Mesendoderm (in vitro differentiated cells): ENCODE measurements at regions not wholly inside any gene's neighbourhood (a gene's known extent, or its start where the extent isn't known, plus 50 kb on each side); places are given as distances from the start of the nearest gene placed in this dataset.

Experiments
- DNase-seq: peaks from one replicate; pipeline ENCODE4 v3.0.0; 2013
- H2AK5ac ChIP-seq: 2 replicates; pipeline ENCODE4 v1.6.1; 2013; ENCODE audit warnings: low read length, inconsistent platforms
- H2BK120ac ChIP-seq: 2 replicates; pipeline ENCODE4 v1.6.1; 2013; ENCODE audit warnings: low read depth, mild to moderate bottlenecking, low read length, moderate library complexity, mixed read lengths
- H2BK15ac ChIP-seq: replicated peaks from 2 replicates; pipeline ENCODE4 v1.6.1; 2013; ENCODE audit warnings: low read depth, mild to moderate bottlenecking, moderate library complexity
- H2BK5ac ChIP-seq: 2 replicates; pipeline ENCODE4 v1.6.1; 2013; ENCODE audit warnings: low read length, inconsistent platforms
- H3K18ac ChIP-seq: 2 replicates; pipeline ENCODE4 v1.6.1; 2013; ENCODE audit warnings: mild to moderate bottlenecking, low read length, mixed read lengths
- H3K23ac ChIP-seq: one replicate; pipeline ENCODE4 v1.6.1; 2013; ENCODE audit warnings: low read length
- H3K27ac ChIP-seq: 2 replicates; pipeline ENCODE4 v1.5.1; 2013; ENCODE audit warnings: low read depth, mild to moderate bottlenecking, inconsistent platforms, low read length, moderate library complexity
- H3K27me3 ChIP-seq: 2 replicates; pipeline ENCODE4 v1.6.1; 2013; ENCODE audit warnings: low read length, control low read depth, mild to moderate bottlenecking, inconsistent platforms; ENCODE audit not compliant: insufficient read depth, poor library complexity
- H3K36me3 ChIP-seq: 2 replicates; pipeline ENCODE4 v1.6.1; 2013; ENCODE audit warnings: low read length, inconsistent platforms; ENCODE audit not compliant: control insufficient read depth, insufficient read depth
- H3K4ac ChIP-seq: one replicate; pipeline ENCODE4 v1.6.1; 2013; ENCODE audit warnings: low read depth, mild to moderate bottlenecking, low read length, moderate library complexity
- H3K4me1 ChIP-seq: 2 replicates; pipeline ENCODE4 v1.6.1; 2013; ENCODE audit warnings: low read depth, low read length, inconsistent platforms; ENCODE audit not compliant: control insufficient read depth
- H3K4me2 ChIP-seq: 2 replicates; pipeline ENCODE4 v1.6.1; 2013; ENCODE audit warnings: low read length
- H3K4me3 ChIP-seq: 2 replicates; pipeline ENCODE4 v1.5.1; 2013; ENCODE audit warnings: mild to moderate bottlenecking, low read length
- H3K56ac ChIP-seq: one replicate; pipeline ENCODE4 v1.6.1; 2013; ENCODE audit warnings: low read length
- H3K79me1 ChIP-seq: 2 replicates; pipeline ENCODE4 v1.6.1; 2013; ENCODE audit warnings: low read length, inconsistent platforms
- H3K79me2 ChIP-seq: 2 replicates; pipeline ENCODE4 v1.6.1; 2013; ENCODE audit warnings: mild to moderate bottlenecking, low read length; ENCODE audit not compliant: control insufficient read depth, insufficient read depth
- H3K9ac ChIP-seq: 2 replicates; pipeline ENCODE4 v1.6.1; 2013; ENCODE audit warnings: low read length, inconsistent platforms
- H4K5ac ChIP-seq: one replicate; pipeline ENCODE4 v1.6.1; 2013; ENCODE audit warnings: low read length
- H4K8ac ChIP-seq: one replicate; pipeline ENCODE4 v1.6.1; 2013; ENCODE audit warnings: low read depth, mild to moderate bottlenecking, control low read depth, low read length, moderate library complexity
- WGBS: extraction: QIAGEN DNeasy Blood & Tissue Kit; methylation state at CpG from one replicate; pipeline ENCODE4 v1.1.7; 2013; ENCODE audit warnings: low lambda C conversion rate, missing lambda C conversion rate; ENCODE audit not compliant: insufficient coverage; ENCODE audit errors: extremely low coverage; 5-methylcytosine and 5-hydroxymethylcytosine counted together

- Histone ChIP-seq H3K79me2 (no peaks in the 10 kb centered on the region), H3K4me1 (no peaks in the 10 kb centered on the region), H3K79me1 (no peaks in the 10 kb centered on the region), H3K4me2 (no peak overlapping the region), H3K4ac (no peak overlapping the region), H2BK15ac (no peak overlapping the region), H3K36me3 (no peaks in the 10 kb centered on the region), H3K9ac (no peak overlapping the region), H3K23ac (no peak overlapping the region), H3K27ac (no peak overlapping the region), H2AK5ac (no peak overlapping the region), H4K5ac (no peak overlapping the region), H2BK5ac (no peak overlapping the region), H2BK120ac (no peak overlapping the region), H3K56ac (no peak overlapping the region), H3K18ac (no peak overlapping the region), H4K8ac (no peak overlapping the region), H3K4me3 (no peak overlapping the region), H3K27me3 (no peaks in the 10 kb centered on the region)
- no CpG with 5 or more reads among the region's 2 CpGs for WGBS
- DNase-seq, result no peak
Observed at GRCh38 chr11:80973786-80974185, 1533.0 kb upstream of the TENM4 start.

GRCh38 chr11:80970037-80970436 is 1529.2 kb upstream of the TENM4 start:
- Histone ChIP-seq H3K23ac (no peak overlapping the region), H3K27me3 (no peaks in the 10 kb centered on the region), H2AK5ac (no peak overlapping the region), H3K4me3 (no peak overlapping the region), H2BK5ac (no peak overlapping the region), H3K18ac (no peak overlapping the region), H3K27ac (no peak overlapping the region), H3K4ac (no peak overlapping the region), H4K5ac (no peak overlapping the region), H4K8ac (no peak overlapping the region), H3K4me1 (no peaks in the 10 kb centered on the region), H2BK15ac (no peak overlapping the region), H3K79me2 (no peaks in the 10 kb centered on the region), H3K4me2 (no peak overlapping the region), H2BK120ac (no peak overlapping the region), H3K36me3 (no peaks in the 10 kb centered on the region), H3K56ac (no peak overlapping the region), H3K9ac (no peak overlapping the region), H3K79me1 (no peaks in the 10 kb centered on the region)
- no peak for DNase-seq

- Histone ChIP-seq H3K18ac (no peak overlapping the region), H3K56ac (no peak overlapping the region), H3K27ac (no peak overlapping the region), H3K27me3 (no peaks in the 10 kb centered on the region), H3K79me2 (no peaks in the 10 kb centered on the region), H2BK15ac (no peak overlapping the region), H3K23ac (no peak overlapping the region), H2AK5ac (no peak overlapping the region), H3K4me2 (no peak overlapping the region), H4K5ac (no peak overlapping the region), H3K9ac (no peak overlapping the region), H3K4me1 (no peaks in the 10 kb centered on the region), H3K4ac (no peak overlapping the region), H2BK5ac (no peak overlapping the region), H3K79me1 (no peaks in the 10 kb centered on the region), H2BK120ac (no peak overlapping the region), H3K36me3 (no peaks in the 10 kb centered on the region), H4K8ac (no peak overlapping the region), H3K4me3 (no peak overlapping the region)
- WGBS, result no CpG with 5 or more reads among the region's 5 CpGs
- DNase-seq, result no peak
Observed at GRCh38 chr11:80967649-80968048, 1526.8 kb upstream of the TENM4 start.

GRCh38 chr11:80960381-80961029 is 1519.7 kb upstream of the TENM4 start:
- Histone ChIP-seq H3K36me3 (no peaks in the 10 kb centered on the region), H3K4ac (no peak overlapping the region), H2BK15ac (no peak overlapping the region), H4K8ac (no peak overlapping the region), H3K23ac (no peak overlapping the region), H3K79me2 (no peaks in the 10 kb centered on the region), H3K27ac (no peak overlapping the region), H3K4me3 (no peak overlapping the region), H3K27me3 (no peaks in the 10 kb centered on the region), H3K79me1 (no peaks in the 10 kb centered on the region), H2BK5ac (no peak overlapping the region), H3K56ac (no peak overlapping the region), H3K4me1 (no peaks in the 10 kb centered on the region), H3K4me2 (no peak overlapping the region), H2BK120ac (no peak overlapping the region), H2AK5ac (no peak overlapping the region), H3K18ac (no peak overlapping the region), H4K5ac (no peak overlapping the region), H3K9ac (no peak overlapping the region)
- DNase-seq, result peak; percentile 82
- WGBS, result no CpG with 5 or more reads among the region's 2 CpGs

- no peaks in the 10 kb centered on the region for H3K36me3 ChIP-seq
- no peak overlapping the region for H3K27ac ChIP-seq
- WGBS, result no CpG with 5 or more reads among the region's 2 CpGs
- no peak overlapping the region for H2BK5ac ChIP-seq
- no peak overlapping the region for H2BK15ac ChIP-seq
- H3K79me2 ChIP-seq, result no peaks in the 10 kb centered on the region
- no peak overlapping the region for H2BK120ac ChIP-seq
- H3K56ac ChIP-seq, result no peak overlapping the region
- no peak overlapping the region for H4K8ac ChIP-seq
- no peak overlapping the region for H3K4ac ChIP-seq
- no peak overlapping the region for H3K18ac ChIP-seq
- no peak overlapping the region for H3K4me2 ChIP-seq
- H3K23ac ChIP-seq, result no peak overlapping the region
- no peaks in the 10 kb centered on the region for H3K79me1 ChIP-seq
- H3K27me3 ChIP-seq, result no peaks in the 10 kb centered on the region
- H3K4me3 ChIP-seq, result no peak overlapping the region
- H3K4me1 ChIP-seq, result no peaks in the 10 kb centered on the region
- H4K5ac ChIP-seq, result no peak overlapping the region
- no peak overlapping the region for H3K9ac ChIP-seq
- H2AK5ac ChIP-seq, result no peak overlapping the region
- no peak for DNase-seq
Observed at GRCh38 chr11:80959751-80960150, 1518.9 kb upstream of the TENM4 start.

GRCh38 chr11:80958987-80959386 is 1518.2 kb upstream of the TENM4 start:
- no peak overlapping the region for H3K18ac ChIP-seq
- H3K23ac ChIP-seq, result no peak overlapping the region

More at GRCh38 chr11:80958987-80959386, 1518.2 kb upstream of the TENM4 start:
- no peak overlapping the region for H3K4ac ChIP-seq
- no peak overlapping the region for H2BK15ac ChIP-seq
- H3K4me1 ChIP-seq, result no peaks in the 10 kb centered on the region
- H2AK5ac ChIP-seq, result no peak overlapping the region
- WGBS, result no CpG with 5 or more reads among the region's 4 CpGs
- no peaks in the 10 kb centered on the region for H3K36me3 ChIP-seq
- H3K4me3 ChIP-seq, result no peak overlapping the region
- H2BK5ac ChIP-seq, result no peak overlapping the region
- H3K27me3 ChIP-seq, result no peaks in the 10 kb centered on the region
- H3K56ac ChIP-seq, result no peak overlapping the region
- H4K8ac ChIP-seq, result no peak overlapping the region
- no peak overlapping the region for H2BK120ac ChIP-seq
- no peak overlapping the region for H3K4me2 ChIP-seq
- no peak for DNase-seq
- H3K27ac ChIP-seq, result no peak overlapping the region
- H4K5ac ChIP-seq, result no peak overlapping the region
- no peak overlapping the region for H3K9ac ChIP-seq
- H3K79me2 ChIP-seq, result no peaks in the 10 kb centered on the region
- no peaks in the 10 kb centered on the region for H3K79me1 ChIP-seq
